ENCODE measurements at regions not wholly inside any gene's neighbourhood (a gene's known extent, or its start where the extent isn't known, plus 50 kb on each side); places are given as distances from the start of the nearest gene placed in this dataset.

DNA sequence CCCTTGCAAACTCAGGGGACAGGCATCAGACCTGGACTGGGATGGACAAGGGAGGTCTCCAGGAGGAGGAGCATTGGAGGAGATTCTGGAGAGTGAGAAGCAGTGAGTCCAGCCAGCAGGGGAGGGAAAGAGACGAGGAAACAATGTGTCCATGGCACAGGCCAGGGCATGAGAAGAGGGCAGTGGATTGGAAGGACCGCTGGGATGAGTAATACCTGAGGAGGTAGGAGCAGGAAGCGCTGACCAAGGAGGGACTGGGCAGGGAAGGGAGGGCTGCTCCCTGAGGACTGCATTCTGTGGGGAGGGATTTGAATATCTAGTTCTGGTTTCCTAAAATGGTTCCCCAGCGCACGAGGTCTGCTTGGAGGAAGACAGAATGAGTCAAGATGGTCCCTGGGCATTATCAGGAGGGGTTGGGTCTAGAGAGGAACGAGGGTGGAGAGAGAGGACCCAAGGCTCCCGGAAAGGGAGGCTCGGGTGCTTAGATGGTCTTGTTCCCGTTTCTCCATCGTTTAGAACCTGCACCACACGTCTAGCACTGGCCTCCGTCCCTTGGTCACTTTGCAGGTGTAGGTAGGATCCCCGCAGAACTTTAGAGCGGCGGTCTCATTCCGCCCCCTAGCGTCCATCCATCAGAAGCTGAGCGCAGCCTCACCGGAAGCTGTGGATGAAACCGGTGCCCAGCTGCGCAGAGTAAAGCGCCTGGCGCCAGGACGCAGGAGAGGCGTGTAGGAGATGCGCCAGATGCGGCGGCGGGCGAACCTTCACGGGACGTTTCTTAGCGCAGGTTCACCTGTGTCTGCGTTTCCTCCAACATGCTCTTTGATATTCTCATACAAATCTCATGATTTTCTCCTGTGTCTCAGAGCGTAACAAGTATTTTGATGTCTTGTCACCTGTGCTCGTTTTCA is 190.7 kb upstream of the NDN start:
- TF ChIP-seq, protein P1, sequence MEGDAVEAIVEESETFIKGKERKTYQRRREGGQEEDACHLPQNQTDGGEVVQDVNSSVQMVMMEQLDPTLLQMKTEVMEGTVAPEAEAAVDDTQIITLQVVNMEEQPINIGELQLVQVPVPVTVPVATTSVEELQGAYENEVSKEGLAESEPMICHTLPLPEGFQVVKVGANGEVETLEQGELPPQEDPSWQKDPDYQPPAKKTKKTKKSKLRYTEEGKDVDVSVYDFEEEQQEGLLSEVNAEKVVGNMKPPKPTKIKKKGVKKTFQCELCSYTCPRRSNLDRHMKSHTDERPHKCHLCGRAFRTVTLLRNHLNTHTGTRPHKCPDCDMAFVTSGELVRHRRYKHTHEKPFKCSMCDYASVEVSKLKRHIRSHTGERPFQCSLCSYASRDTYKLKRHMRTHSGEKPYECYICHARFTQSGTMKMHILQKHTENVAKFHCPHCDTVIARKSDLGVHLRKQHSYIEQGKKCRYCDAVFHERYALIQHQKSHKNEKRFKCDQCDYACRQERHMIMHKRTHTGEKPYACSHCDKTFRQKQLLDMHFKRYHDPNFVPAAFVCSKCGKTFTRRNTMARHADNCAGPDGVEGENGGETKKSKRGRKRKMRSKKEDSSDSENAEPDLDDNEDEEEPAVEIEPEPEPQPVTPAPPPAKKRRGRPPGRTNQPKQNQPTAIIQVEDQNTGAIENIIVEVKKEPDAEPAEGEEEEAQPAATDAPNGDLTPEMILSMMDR (IDR thresholded peaks at IDR 0.05), result peak; percentile 40 to 82 (median 74)
- no peak for TF ChIP-seq POLR2A (IDR thresholded peaks at IDR 0.05)

All from body of pancreas (tissue), 4 donors.